HG03103 (cell line): ENCODE measurements at regions not wholly inside any gene's neighbourhood (a gene's known extent, or its start where the extent isn't known, plus 50 kb on each side); places are given as distances from the start of the nearest gene placed in this dataset.

ENCODE experiments used
- ATAC-seq: cut with Tn5 transposase; IDR thresholded peaks from one replicate; pipeline ENCODE4 v1.9.1; 2021; ENCODE audit warnings: low read depth; ENCODE audit not compliant: unreplicated experiment

- ATAC-seq, result no peak
Measured at GRCh38 chr5:162301356-162301755, 233.8 kb downstream of the GABRG2 start.

GRCh38 chr5:162323466-162323865 is 255.9 kb downstream of the GABRG2 start:
- ATAC-seq, result no peak

- no peak for ATAC-seq
Measured at GRCh38 chr5:162324328-162324727, 256.8 kb downstream of the GABRG2 start.

GRCh38 chr5:162325143-162325727 is 257.7 kb downstream of the GABRG2 start:
- ATAC-seq, result no peak

- ATAC-seq, result no peak
Measured at GRCh38 chr5:162334944-162335343, 267.4 kb downstream of the GABRG2 start.

GRCh38 chr5:162360373-162360931 is 292.9 kb downstream of the GABRG2 start:
- no peak for ATAC-seq

GRCh38 chr5:162372256-162372655 is 304.7 kb downstream of the GABRG2 start:
- ATAC-seq, result no peak

GRCh38 chr5:162377895-162378294 is 310.3 kb downstream of the GABRG2 start:
- ATAC-seq, result no peak

GRCh38 chr5:162382839-162383238 is 315.3 kb downstream of the GABRG2 start:
- ATAC-seq, result no peak

- no peak for ATAC-seq
Measured at GRCh38 chr5:162384225-162384624, 316.7 kb downstream of the GABRG2 start.

- no peak for ATAC-seq
Measured at GRCh38 chr5:162391833-162392232, 324.3 kb downstream of the GABRG2 start.

GRCh38 chr5:162392336-162392735 is 324.8 kb downstream of the GABRG2 start:
- no peak for ATAC-seq

GRCh38 chr5:162393534-162393933 is 326.0 kb downstream of the GABRG2 start:
- no peak for ATAC-seq

- ATAC-seq, result no peak
Measured at GRCh38 chr5:162407614-162408013, 340.0 kb downstream of the GABRG2 start.

GRCh38 chr5:162410365-162410764 is 342.8 kb downstream of the GABRG2 start:
- ATAC-seq, result no peak

GRCh38 chr5:162429142-162429541 is 361.6 kb downstream of the GABRG2 start:
- no peak for ATAC-seq

GRCh38 chr5:162434281-162434680 is 366.7 kb downstream of the GABRG2 start:
- ATAC-seq, result no peak

GRCh38 chr5:162436055-162436454 is 368.5 kb downstream of the GABRG2 start:
- no peak for ATAC-seq

GRCh38 chr5:162444129-162444762 is 376.7 kb downstream of the GABRG2 start:
- no peak for ATAC-seq

GRCh38 chr5:162456086-162456485 is 388.5 kb downstream of the GABRG2 start:
- no peak for ATAC-seq

GRCh38 chr5:162466011-162466410 is 398.4 kb downstream of the GABRG2 start:
- ATAC-seq, result no peak

GRCh38 chr5:162473041-162473714 is 405.6 kb downstream of the GABRG2 start:
- no peak for ATAC-seq
